ENCODE measurements at regions not wholly inside any gene's neighbourhood (a gene's known extent, or its start where the extent isn't known, plus 50 kb on each side); places are given as distances from the start of the nearest gene placed in this dataset.

DNA sequence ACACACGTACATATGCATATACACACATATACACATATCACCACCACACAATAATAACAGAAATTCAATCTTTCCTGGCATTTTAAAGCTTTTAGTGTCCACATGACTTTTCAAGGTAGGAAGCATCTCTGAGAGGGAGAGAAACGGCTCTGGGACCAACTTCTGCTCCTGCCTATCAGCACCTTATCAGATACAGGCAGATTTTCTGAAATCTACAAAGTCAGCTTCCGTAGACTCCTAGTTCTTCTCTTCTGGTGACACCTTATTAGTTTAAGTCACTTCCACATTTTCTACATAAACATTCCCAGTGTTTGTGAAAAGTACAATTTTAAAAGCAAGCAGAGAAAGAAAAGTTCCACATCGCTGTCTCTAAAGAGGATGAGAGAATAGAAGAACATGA is 74.5 kb downstream of the ZNF22 start:
- no peak for TF ChIP-seq HOXD13 (CRISPR knock-in tag; IDR thresholded peaks at IDR 0.05; ENCODE audit: borderline replicate concordance)
- TF ChIP-seq, protein P1, sequence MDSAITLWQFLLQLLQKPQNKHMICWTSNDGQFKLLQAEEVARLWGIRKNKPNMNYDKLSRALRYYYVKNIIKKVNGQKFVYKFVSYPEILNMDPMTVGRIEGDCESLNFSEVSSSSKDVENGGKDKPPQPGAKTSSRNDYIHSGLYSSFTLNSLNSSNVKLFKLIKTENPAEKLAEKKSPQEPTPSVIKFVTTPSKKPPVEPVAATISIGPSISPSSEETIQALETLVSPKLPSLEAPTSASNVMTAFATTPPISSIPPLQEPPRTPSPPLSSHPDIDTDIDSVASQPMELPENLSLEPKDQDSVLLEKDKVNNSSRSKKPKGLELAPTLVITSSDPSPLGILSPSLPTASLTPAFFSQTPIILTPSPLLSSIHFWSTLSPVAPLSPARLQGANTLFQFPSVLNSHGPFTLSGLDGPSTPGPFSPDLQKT (IDR thresholded peaks at IDR 0.05; ENCODE audit: borderline replicate concordance, low read depth, low read length), result no peak
- TF ChIP-seq KLF8 (tag by site-specific recombination; IDR thresholded peaks at IDR 0.05), result no peak
- TF ChIP-seq ZNF785 (tag by site-specific recombination; IDR thresholded peaks at IDR 0.05), result no peak
- TF ChIP-seq, protein P2, sequence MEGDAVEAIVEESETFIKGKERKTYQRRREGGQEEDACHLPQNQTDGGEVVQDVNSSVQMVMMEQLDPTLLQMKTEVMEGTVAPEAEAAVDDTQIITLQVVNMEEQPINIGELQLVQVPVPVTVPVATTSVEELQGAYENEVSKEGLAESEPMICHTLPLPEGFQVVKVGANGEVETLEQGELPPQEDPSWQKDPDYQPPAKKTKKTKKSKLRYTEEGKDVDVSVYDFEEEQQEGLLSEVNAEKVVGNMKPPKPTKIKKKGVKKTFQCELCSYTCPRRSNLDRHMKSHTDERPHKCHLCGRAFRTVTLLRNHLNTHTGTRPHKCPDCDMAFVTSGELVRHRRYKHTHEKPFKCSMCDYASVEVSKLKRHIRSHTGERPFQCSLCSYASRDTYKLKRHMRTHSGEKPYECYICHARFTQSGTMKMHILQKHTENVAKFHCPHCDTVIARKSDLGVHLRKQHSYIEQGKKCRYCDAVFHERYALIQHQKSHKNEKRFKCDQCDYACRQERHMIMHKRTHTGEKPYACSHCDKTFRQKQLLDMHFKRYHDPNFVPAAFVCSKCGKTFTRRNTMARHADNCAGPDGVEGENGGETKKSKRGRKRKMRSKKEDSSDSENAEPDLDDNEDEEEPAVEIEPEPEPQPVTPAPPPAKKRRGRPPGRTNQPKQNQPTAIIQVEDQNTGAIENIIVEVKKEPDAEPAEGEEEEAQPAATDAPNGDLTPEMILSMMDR (tag by site-specific recombination; IDR thresholded peaks at IDR 0.05), result no peak
- TF ChIP-seq ZNF157 (tag by site-specific recombination; IDR thresholded peaks at IDR 0.05), result no peak

All from HEK293 (cell line).